ENCODE measurements at regions not wholly inside any gene's neighbourhood (a gene's known extent, or its start where the extent isn't known, plus 50 kb on each side); places are given as distances from the start of the nearest gene placed in this dataset.
"Not testable (repeated sequence)": the region's sequence is repeated elsewhere in the genome, so short reads cannot be mapped to it uniquely, and the experiment has no call there.

DNA sequence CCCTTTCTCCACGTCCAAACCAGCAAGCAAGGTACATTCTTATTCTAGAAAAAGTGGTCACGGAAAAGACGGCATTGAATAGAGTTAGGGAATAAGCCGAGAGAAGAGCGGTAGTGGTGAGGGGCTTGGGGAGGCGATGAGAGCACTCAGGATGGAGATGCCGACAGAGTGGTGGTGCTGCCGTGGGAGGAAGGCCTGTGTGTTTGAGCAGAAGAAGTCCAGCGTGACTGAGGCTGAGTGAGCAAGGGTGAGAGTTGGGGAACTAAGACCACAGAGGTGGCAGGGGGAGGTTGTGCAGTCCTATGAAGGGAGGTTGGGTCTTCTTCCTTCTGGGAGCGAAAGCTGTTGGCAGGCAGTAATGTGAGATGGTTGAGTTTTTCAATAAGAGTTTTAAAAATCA lies 252.3 kb downstream of the ABCC12 start:
- no peak for DNase-seq

DNA sequence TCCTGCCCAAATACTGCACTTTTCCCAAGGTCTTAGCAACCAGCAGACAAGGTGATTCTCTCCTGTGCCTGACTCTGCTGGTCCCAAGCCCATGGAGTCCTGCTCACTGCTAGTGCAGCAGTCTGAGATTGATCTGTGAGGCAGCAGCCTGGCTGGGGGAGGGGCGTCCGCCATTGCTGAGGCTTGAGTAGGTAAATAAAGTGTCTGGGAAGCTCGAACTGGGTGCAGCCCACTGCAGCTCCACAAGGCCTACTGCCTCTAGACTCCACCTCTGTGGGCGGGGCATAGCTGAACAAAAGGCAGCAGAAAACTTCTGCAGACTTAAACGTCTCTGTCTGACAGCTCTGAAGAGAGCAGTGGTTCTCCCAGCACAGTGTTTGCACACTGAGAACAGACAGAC lies 258.7 kb downstream of the ABCC12 start:
- DNase-seq, result not testable (repeated sequence)

DNA sequence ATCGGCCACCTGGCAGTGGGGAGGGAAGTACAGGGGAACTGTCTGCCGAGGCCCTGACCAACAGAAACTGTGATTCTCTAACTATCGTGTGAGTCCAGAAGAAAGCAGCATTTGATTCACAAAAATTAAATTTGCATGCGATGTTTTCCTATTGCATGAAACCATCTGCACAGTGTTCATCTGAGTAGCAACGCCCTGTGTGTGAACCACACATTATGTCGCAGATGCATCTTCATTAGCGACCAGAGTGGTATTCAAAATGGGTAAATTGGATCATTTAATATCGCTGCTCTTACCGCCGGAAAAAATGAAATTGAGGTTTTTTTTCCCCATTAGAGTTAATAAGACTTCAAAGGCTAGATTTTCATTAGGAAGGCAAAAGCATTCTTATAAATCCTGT lies 260.6 kb downstream of the ABCC12 start:
- no peak for DNase-seq

DNA sequence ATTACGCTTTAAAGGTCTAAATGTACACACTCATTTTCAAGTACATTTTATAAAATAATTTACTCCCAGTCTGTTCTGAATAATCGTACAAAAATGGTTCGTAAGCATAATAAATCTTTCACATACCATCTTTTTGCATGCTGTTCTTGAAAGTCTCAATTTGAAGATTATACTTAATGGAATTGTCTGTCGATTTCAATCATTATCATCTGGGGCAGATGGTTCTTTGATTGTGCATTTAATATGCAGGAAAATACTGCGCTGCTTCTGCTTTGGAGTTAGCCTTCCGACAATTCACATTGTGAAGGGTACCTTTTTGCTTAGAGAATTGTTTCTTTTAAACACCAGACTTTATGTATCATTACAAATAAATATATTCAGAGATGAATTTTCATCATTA lies 262.8 kb downstream of the ABCC12 start:
- DNase-seq, result no peak

DNA sequence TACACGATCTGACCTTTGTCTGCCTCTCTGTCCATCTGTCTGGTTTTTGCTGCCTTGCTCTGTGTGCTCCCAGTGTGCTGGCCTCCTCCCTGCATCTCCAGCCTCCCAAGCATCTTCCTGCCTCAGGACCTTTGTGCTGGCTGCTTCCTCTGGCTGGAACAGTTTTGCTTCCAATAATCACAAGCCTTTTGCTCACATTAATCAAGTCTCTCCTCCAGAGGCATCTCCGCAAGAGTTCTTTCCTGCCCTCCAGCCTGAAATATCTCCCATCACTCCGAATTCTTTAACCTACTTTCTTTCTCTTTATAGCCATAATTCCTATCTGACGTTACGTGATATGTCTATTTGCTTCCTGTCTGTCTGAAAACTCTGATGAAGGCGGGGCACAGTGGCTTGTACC lies 267.1 kb downstream of the ABCC12 start:
- no peak for DNase-seq

DNA sequence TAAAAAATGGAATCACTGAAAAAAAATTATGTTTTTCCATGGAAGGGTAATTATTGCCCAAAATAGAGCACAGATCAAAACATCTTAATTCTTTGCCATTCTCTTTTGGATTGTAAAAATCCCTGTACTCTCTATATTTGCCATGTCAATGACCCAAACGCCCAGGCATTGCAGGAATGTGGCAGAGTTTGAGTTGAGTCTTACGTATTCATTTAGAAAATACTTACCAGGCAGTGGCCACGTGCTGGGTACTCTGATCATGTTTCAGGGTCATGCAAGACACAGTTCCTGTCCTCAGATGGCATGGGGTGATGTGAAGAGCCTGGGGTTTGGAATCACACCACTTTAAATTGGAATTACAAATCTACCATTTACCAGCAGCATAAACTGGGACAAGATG lies 267.7 kb downstream of the ABCC12 start:
- DNase-seq, result no peak

DNA sequence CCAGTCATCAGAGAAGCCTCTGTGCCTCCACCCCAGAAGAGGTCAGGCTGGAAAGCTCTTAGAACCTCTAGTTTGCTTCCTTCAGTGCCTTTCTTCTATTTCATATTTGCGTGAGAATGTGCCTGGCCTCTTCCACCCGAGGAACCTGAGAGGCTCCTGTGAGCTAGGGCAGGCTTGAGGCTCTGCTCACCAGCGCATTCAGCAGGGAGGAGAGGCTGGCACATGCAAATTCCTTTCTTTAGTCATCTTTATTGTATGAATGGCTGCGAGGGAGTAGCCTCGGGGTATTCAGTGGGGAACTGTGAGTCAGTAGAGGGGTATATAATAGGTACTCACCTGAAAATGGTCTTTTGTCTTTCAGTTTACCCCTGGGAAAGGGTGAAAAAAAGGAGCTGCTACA lies 268.3 kb downstream of the ABCC12 start:
- DNase-seq, result no peak

DNA sequence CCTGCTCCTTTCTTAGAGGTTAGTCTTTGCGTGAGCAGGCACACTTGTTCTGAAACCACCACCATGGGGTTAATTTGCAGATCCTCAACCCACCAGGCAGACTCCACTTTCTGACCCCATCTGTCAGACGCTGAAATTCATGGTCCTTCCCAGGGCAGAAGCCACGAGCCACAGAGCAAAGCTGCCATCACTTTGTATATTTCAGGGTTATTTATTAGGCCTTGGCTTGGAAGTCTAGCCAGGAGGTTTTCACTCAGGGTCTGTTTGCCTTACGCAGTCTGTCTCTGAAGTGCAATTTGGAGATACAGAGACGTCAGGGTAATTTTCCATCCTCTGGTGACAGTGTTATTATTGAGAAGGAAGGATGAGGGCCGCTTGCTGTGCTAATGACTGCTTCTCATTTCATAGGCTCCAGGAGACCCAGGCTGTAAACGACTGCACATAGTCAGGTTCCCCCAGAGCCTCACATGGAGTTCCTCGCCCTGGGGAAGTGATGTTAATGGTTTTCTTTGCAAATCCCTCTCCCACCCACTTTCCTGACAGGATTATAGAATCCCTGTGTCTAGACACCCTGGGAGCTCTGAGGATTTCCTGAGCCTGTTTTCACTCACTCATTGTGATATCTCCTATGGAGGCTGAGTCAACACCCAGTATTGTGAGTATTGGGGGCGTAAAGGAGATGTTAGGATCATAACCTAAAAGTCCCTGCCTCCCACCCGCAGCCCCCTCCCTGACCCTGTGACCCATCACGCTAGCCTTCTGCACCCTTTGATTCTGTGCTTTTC lies 269.0 kb downstream of the ABCC12 start:
- DNase-seq, result no peak

DNA sequence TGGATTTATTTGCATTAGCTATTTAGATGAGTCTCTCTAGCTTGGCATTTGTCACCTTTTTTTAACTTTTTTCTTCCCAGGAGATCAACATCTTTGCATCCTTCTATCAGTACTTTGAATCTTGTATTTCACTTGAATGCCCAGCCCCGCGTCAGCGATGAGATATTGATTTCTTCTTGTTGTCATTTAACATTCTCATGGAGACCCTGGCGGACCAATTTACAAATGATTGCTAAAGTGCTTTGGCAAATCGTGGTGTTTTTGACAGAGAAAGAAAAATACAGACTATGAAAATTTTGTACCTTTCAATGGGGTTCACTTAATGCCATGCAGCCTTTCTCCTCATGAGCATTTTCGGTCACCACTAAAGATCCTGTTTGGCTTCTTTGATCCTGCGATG lies 269.7 kb downstream of the ABCC12 start:
- DNase-seq, result no peak

DNA sequence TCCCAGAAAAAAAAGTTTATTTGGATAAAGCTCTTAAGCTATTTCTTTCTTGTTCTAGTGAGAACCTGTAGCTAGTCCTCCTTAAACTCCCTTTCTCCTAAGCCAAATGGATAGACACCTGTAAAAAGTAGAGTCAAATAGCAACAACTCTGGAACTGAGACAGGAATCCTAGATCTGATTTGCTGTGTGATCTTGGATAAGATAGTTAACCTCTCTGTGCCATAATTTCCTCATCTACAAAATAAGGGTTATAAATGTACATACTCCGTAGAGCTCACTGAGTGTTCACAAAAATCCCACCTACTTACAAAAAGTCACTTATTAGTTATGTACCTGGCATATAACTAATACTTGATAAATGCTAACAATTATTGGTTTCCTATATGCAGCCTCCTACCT lies 270.3 kb downstream of the ABCC12 start:
- no peak for DNase-seq

DNA sequence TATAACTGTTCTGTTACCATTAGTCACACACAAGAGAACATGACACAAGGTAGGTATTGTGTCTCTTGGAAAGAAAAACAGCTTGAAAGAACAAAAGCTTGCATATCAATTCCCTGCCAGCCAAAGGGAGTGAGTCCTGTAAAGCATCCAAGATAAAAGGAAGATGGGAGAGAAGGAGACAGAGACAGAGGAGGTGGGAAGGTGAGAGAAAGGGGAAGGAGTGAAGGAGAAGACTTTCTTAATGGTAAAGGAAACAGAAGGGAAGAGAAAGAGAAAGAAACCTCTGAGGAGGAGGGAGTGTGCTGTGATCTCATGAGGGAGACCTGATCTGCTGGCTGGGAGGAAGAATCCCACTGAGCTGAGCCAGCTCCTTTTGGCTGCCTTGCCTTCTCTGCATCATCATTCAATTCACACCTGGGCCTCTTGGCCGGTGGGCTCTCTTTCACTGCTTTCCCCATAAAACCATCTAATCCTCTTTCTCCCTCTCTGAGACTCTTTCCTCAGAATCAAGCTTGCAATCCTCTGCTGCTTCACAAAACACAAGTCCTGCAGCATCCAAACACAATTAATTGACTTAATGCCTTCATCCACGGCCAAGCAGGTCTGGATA lies 271.6 kb downstream of the ABCC12 start:
- DNase-seq, result no peak

DNA sequence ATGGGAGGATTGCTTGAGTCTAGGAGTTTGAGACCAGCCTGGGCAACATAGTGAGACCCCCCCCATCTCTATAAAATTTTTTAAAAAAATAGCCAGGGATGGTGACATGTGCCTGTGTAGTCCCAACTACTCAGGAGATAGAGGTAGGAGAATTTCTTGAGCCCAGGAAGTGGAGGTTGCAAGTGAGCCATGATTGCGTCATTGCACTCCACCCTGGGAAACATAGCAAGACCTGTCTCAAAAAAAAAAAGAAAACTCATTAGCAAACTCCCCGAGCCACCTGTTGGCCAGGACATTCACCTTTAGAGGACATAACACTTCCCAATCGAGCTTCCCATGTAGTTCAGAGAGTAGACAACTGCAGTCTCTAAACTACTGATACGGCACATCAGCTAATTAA lies 274.2 kb downstream of the ABCC12 start:
- no peak for DNase-seq

DNA sequence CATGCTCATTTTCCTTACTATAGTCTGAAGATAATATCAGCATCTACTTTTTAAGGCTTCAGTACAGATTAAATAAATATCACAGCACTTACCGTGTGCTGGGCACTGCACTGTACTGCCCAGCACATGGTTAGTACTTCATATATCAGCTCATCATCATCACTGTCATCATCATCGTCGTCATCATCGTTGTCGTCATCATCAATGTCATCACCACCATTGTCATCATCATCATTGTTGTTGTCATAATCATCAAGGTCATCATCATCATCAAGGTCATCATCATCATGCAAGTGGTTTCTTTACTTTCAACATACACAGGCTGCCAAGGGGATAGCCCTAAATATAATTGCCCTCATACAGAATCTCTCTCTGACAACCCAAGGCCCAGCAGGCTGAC lies 275.1 kb downstream of the ABCC12 start:
- no peak for DNase-seq

DNA sequence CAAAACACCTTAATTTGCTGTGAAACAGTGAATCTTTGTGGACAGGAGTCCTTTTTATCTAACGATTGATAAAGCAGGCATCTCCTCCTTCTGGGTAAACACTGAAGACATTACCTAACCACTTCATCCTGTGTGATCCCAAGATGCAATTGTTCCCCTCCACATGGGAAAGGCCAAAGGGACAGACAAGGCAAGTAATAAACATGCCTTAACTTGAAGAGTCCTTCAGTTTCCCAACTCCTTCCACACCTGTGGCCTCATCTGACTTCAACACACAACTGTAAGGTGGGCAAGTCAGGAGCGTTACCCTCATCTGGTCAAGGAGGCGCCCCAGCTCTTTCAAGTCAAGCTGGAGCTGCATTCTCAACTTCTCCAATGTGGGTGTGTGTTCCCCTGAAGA lies 278.6 kb downstream of the ABCC12 start:
- DNase-seq, result no peak

DNA sequence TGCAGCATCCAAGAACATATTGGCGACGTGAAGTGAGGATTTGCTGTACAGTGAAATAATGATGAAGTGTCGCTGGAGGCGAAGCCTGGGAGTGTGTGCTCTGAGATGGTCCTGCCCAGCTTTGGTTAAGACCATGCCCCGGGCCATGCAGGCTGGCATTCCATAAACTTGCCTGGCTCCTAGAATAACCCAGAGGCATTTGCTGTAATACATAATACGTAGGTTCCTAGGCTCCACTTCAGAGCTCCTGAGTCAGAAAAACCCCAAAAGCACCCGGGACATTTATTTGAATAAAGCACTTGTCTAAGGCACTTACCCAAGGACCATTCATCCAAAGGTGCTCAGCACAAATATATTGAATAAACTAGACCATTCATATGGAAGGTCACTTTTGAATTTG lies 279.3 kb downstream of the ABCC12 start:
- no peak for DNase-seq

DNA sequence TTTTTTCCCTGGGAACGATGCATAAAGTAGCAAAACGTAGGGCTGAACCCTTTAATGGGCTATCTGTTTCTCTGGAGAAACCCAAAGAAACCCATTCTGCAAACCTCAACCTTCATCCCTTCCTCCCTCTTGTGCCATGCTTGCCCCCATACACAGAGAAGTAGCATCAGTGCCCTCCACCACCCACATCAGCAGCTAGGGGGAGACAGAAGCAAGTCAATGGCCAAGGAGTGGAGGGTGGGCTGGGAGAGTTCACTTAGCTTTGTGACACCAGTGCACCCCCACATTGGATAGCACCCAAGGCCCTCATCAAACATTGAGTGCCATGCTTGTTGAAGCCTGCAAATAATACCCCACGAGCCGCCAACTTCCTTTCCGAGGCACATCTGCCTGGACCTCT lies 282.4 kb downstream of the ABCC12 start:
- DNase-seq, result no peak

DNA sequence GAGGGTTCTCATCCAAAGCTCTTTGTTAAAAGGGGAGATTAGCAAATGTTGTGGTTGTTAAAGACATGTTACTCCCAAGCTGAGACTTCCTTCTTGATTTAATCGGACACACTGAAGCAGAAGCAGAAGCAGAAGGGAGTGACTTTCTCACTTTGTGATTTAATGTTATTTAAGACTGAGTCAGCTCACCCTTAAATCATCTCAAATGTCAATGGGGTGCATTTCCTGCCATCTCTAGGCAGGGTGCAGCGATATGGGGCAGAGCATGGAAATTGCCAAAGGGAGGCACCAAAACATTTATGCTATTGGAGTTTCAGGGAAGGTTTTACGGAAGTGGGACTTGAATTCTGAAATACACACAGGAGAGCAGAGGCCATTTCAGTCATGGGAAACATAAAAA lies 283.6 kb downstream of the ABCC12 start:
- no peak for DNase-seq

DNA sequence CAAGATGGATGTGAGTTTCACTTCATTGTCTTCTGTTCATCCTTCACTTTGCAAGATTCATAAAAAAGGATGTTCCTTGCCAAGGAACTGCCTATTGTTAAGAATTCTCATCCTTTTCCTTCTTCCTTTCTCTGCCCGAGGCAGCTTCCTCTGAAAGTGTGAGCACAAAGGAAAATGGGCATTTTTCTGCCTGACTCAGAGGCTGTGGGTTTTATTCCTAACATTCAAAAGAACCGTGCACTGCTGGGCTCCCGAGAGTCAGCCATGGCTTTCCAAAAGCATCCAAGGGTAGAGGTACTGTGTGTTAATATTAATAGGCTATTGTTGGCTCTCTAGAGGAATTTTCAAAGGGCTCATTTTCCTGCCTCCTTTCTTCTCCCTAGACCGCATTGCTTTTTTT lies 289.4 kb downstream of the ABCC12 start:
- no peak for DNase-seq

DNA sequence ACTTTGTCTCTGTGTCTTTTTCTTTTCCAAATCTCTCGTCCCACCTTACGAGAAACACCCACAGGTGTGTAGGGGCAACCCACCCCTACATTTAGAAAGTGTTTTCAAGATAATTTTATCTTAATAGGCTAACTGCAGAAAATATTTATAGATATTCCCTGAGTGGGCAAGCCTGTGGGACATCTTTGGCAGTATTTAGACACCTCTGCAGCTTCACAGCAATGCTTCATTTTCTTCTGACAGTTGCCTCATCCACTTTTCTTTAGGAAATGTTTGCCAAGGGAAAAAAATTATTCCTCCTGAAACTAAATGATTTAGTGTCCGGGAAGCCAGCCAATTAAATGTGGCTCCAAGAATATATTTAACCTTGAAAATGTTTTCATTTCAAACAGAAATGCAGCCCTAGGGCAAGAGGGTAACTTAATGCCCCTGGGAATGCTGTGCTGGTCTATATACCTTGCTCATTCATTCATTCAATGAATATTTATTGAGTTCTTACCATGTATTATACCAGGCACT lies 290.4 kb downstream of the ABCC12 start:
- DNase-seq, result no peak

DNA sequence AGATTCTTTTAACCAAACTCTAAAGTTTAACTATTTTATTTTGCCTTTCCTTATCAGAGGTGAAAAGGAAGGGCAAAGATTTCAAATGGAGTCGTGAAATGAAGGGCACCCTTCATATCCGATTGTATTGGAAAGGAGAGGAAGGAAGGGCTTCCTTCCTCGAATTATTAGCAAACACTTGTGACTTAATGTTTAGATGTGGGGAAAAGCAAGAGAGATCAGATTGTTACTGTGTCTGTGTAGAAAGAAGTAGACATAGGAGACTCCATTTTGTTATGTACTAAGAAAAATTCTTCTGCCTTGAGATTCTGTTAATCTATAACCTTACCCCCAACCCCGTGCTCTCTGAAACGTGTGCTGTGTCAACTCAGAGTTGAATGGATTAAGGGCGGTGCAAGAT lies 291.5 kb downstream of the ABCC12 start:
- DNase-seq, result not testable (repeated sequence)

DNA sequence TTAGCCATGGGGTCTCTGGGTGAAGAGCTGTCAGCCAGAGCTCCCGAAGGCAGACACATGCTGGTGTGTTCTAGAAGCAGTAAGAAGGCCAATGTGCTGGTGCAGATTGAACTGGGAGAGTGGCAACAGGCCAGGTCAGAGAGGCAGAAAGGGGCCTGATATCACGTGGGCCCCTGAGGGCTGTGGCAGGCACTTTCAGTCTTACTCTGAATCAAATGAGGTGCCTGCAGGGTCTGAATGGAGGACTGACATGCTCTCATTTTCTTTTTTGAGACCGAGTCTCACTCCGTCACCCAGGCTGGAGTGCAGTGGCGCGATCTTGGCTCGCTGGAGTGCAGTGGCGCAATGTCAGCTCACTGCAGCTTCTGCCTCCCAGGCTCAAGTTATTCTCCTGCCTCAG lies 293.8 kb downstream of the ABCC12 start:
- DNase-seq, result no peak

DNA sequence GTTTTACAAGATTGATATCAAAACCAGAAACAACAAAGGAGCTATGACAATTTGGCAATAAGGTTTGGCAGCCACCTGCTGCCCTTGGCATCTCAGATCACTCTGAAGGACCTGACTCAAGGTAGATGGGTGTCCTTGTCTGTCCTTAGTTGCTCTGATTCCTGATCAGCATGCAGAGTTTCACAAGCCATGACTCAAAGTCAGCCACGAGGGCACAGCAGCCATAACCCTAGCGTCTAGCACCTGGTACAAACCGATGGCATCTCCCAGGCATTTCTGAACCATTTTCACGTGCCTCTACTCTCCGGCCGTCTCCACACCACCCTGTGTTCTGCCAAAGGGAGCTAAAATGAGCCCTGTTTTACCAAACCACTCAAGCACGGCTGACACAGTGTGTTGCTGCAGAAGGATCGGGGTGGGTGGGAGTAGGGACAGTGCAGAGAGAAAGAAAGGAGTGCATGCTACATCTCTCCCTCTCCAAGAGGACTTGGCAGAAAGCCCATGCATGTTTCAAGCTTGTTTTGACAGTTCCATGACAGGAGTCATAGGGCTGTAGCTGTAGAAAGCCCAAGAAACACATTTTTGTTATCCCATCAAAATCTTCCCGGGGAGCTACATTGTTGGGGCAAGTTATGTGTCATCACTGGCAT lies 297.3 kb downstream of the ABCC12 start:
- DNase-seq, result no peak

DNA sequence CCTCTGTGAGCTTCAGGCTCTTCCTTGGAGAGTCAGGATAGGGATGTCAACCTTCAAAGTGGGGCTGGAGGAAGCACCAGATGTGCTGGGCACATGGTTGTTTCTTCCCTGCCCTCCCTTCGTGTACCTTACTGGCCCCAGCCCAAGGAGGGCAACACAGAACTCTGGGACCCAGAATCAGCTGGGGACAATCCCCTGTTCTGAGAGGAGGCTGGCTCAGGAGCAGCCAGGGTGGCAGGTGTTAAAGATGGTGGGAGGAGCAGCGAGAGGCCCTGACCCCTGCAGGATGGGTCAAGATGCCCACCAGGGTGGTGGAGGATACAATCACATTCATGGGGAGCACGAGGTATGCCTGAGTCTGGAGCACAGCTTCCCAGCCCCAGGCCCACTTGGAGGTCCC lies 300.4 kb downstream of the ABCC12 start:
- DNase-seq, result no peak

DNA sequence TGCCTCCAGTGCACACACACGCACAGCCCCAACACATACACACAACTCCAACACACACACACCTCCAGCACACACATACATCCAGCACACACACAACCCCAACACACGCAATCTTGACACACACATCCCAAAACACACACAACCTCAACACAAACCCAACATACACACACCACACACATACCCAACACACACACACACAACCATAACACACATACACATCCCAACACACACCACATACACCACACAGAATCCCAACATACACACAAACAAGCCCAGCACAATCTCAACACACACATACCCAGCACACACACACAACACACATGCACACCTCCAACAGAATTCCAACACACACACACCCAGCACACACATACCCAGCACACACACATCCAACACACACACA lies 301.1 kb downstream of the ABCC12 start:
- no peak for DNase-seq
